ENCODE measurements at regions not wholly inside any gene's neighbourhood (a gene's known extent, or its start where the extent isn't known, plus 50 kb on each side); places are given as distances from the start of the nearest gene placed in this dataset.
"Not testable (repeated sequence)": the region's sequence is repeated elsewhere in the genome, so short reads cannot be mapped to it uniquely, and the experiment has no call there.

DNA sequence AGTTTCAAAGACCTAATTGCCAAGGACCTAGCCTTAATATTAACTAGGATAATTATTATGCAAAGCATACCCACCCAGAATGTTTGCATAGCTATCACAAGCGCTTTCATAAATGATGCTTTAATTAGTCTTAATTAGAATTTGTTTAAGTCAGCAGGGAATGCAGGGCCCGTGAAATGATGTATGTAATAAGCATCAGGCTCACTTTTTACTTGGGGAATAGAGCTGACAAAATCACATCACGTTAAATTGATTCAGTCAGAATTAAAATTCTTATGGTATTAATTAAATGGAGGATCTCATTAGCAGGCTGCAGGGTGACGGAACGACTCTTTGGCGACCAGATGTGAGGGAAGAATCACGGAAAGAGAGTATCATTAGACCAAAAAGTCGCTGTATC, 264.5 kb downstream of the GPD2 start:
- DNase-seq = no peak

DNA sequence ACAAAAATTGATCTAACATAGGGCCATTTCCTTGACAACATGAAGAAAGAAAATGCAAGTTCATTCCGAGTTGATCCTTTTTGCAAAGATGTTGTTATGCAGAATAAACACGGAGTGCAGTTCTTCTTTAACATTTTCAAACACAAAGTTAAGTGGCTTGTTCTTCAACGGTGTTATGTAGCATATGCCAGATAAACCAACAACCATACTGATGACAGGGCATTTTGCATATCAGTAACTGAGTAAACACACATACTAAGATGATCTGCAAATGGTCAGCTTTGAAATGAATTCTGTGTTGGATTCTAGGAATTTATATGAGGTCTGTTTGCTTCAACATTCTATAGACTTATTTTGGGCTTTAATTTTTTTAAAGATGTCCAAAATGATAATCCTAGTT, 266.4 kb downstream of the GPD2 start:
- DNase-seq = no peak

GRCh38 chr2:156703642-156704041, 267.5 kb downstream of the GPD2 start:
- DNase-seq = no peak

GRCh38 chr2:156704132-156704531, 268.0 kb downstream of the GPD2 start:
- DNase-seq = no peak

DNA sequence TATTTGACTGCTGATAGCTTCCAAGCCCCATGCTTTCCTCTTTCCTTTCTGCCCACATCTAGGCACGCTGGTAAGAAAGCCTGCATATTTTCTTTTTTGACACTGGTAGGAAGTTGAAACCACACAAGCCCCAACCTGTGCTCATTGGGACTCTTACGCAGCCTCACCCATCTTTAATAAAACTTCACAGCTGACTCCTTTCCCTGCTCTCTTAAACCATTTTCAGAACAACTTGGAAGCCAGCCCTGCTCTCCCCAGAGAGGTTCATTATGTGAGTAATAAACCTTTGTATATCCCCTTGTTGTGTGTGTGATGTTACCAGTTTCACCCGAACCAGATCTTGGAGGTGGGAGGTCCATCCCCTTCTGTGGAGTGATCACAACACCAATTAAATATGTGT, 268.4 kb downstream of the GPD2 start:
- no peak for DNase-seq

GRCh38 chr2:156706576-156706975, 270.4 kb downstream of the GPD2 start:
- no peak for DNase-seq

DNA sequence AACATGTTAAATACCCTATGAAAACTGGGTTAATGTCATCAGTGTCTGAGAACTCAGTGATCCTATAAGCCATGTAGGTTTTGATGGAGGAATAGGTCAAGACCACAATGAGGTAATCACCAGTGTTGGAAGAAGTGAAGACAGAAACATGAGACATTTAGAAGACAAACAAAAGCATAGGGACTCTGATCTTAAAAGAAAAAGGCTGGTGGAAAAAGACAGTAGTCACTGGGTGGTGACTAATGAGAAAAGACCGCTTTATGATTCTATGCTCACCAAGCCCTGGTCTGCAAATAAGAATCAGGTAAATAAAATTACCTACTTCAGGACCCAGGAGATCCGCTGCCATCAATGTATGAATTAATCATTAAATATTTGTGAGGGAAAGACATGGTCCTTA, 271.9 kb downstream of the GPD2 start:
- no peak for DNase-seq

DNA sequence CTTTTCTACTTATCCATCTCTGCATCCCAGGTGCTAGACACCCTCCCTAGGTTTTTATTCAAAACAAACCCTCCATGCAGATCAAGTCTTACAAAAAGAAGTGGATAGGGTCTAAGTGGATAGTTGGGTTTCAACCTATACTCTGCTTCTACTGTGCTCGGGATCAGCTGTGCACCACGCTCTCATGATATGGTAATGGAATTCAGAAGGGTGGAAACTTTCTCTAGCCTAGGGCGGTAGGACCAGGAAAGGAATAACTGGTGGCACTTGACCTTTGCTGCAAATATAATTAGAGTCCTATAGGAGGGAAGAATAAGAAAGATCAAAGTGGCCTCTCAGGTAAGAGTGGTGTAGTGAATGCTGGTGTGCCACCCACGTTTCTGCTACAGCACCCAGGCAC, 272.9 kb downstream of the GPD2 start:
- no peak for DNase-seq

DNA sequence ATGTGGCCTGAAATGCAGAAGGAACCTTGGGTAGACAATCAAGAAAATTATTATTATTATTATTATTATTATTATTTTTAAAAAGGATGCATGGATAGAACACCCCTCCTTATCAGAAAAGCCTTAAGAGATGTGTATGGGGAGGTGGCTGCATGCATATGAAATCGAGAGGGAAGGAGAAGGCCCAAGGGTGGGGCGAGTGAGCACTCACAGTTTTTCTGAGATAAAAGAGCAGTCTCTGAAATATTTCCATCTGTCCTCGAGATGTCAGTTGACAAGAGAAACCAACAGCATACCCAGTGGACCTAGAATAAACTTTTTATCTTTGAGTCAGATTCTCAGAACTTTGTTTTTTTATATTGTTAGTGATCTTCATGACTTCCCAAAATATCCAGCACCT, 282.9 kb downstream of the GPD2 start:
- no peak for DNase-seq

DNA sequence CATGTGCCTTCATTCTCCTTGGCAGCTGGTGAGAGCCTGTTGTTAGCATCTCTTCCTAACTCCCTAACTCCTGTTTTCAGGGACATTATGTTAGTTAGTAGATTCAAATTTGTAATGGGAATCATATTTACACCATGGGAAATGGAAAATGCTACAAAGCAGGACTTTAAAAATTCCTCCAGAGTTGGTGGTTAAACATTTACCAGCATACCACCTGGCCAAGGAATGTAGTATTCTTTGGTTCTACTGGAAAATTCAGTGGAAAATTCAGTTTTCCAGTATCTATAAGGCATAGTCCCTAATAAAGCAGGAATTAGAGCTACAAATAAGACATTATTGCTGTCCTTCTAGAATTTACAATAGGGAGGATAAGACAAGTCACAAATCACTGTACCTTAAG, 291.7 kb downstream of the GPD2 start:
- no peak for DNase-seq

DNA sequence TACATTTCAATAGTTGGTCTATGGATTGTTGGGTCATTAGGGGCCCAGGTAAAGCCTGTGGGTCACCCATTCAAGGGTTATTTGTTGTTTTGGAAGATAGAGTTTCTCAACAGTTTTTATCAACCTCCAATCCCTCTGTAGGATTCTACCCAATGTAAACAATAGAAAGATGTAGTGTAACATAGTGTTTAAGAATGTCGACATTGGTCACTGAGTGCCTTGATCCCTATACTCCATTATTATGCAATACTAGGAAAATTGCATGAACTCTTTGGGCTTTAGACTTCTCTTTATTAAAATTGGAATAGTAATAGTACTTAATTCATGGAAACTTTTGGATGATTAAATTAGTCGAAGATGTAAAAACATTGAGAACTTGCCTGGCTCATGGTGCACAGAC, 292.1 kb downstream of the GPD2 start:
- no peak for DNase-seq

GRCh38 chr2:156731506-156731905, 295.3 kb downstream of the GPD2 start:
- DNase-seq = no peak

DNA sequence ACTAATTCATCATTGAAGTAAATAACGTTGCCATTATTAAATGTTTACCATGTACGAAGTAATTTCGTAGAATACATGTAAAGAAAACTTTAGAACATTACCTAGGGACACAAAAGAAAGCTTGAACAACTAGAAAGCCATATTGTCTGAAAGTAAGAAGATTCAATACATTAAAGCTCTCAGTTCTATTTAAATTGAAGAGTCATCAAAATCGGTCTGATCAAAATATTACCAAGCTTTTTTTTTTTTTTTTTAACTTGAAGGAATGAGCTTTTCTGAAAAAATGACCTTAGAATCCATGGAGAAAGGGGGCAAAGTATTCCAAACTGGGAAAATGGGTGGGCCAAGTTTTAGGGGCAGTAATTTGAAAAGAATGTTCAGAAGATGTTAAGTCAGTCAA, 300.8 kb downstream of the GPD2 start:
- no peak for DNase-seq

DNA sequence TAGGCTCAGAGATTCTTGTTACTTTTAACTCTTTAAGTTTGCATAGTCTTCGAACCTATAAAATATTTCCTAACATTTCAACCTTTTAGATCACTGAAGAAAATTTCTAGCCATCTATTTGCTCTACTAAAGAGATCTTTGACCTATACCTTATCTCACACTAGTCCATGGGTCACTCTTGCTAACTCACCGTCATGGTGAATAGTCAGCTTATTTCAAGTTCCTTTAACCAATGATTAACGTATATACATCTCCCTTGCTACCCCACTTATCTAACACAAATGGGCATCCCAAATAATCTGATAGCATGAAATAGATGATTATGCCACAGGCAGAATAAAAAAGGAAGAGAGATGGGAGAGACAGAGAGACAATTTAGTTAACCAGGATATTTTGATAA, 303.1 kb downstream of the GPD2 start:
- no peak for DNase-seq

DNA sequence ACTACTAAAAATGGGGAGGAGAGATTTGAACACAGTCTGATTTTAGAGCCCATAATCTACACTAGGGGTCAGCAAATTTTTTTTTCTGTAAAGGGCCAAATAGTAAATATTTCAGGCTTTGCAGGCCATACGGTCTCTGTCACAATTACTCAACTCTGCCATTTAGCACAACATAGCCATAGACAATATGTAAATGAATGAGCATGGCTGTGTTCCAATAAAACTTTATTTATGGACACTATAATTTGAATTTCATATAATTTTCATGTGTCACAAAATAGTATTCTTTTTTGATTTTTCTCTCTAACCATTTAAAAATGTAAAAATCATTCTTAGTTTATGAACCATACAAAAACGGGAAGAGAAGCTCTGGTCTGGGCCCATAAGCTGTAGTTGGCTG, 309.4 kb downstream of the GPD2 start:
- no peak for DNase-seq

GRCh38 chr2:156748221-156748620, 312.0 kb downstream of the GPD2 start:
- no peak for DNase-seq

DNA sequence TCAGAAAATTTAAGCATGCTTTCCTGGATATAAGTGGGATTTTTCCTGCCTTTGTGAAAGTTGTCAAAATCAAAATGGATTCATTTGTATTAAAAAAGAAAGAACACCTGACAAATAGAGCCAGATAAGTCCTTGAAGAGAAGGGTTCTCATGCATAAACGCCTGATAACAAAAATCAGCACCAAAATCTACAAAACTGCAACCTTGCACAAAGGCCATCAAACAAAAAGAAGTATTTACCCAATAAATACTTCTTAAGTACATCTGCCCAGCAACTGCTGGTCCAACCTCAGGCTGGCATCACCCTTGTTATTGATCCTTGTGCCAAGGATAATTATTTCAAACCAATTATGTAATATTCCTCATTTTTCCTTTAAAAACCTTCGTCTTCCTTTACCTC, 315.9 kb downstream of the GPD2 start:
- no peak for DNase-seq

GRCh38 chr2:156753766-156754165, 317.6 kb downstream of the GPD2 start:
- DNase-seq = no peak

- no peak for DNase-seq
These were observed 320.3 kb downstream of the GPD2 start for GRCh38 chr2:156756516-156756915.

- DNase-seq = no peak
These were observed 327.0 kb downstream of the GPD2 start for GRCh38 chr2:156763174-156763573.

DNA sequence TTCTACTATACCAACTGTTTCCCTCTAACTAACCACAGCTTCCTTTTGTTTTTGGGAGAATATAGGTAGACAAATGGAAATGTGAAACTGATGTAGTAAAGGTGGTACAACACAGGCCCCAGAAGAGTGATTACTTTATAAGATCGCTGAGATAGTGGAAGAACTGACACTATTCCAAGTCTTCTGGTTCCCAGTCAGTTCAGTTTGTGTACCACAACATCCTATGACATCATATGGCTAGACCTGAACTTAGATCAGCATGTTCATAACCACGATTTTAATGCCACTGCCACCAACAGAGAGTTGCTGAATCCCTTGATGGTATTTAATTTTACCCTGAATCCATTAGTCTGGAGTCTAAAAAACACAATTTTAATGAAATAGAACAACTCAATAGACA, 328.9 kb downstream of the GPD2 start:
- DNase-seq = no peak

DNA sequence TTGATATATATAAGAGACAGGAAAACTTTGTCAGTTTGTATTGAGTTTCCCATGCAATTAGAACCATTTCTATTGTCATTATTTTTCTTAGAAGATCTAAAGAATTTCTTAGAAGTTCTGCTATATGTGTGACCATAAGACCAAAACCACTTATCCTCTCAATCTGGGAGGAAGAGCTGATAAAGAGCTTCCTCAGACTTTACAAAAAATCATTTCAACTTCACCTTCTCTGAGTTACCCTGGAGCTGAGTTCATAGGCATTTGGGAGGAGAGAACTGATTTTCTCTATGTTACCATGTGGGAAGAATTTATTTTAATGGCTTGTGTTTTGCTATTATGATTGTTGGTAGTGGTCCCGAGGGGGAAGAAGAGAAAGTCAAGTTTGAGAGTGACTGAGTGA, 329.3 kb downstream of the GPD2 start:
- no peak for DNase-seq

DNA sequence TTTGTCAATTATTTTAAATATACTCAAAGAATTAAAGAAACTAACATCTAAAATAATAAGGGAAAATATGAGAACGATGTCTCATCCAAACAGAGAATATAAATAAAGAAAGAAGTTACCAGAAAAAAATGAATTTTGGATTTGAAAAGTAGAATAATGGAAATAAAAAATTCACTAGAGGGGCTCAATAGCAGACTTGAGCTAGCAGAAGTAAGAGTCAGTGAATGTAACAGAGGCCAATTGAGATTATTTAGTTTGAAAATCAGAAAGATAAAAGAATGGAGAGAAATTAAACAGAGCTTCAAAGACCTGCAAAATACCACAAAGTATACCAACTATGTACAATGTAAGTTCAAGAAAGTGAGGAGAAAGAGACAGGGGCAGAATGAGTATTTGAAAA, 333.6 kb downstream of the GPD2 start:
- DNase-seq = no peak

DNA sequence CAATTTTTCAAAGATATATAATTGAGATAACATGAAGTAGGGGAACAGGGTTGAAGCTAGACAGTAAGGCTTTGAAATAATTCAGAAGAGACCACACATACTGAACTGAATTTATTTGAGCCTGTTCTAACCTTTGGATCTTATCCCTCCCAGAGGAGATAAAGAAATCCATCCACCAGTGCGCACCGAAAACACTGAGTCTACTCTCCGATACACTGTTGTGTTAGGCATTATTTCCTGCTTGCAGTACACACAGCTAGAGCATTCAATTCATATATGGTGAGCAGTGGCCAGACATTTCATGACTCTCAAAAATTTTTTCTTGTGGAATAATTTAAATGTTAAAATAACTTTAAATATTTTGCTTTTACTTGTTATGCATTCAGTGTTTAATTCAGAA, 342.7 kb downstream of the GPD2 start:
- no peak for DNase-seq

GRCh38 chr2:156779416-156780120, 343.4 kb downstream of the GPD2 start:
- no peak for DNase-seq

DNA sequence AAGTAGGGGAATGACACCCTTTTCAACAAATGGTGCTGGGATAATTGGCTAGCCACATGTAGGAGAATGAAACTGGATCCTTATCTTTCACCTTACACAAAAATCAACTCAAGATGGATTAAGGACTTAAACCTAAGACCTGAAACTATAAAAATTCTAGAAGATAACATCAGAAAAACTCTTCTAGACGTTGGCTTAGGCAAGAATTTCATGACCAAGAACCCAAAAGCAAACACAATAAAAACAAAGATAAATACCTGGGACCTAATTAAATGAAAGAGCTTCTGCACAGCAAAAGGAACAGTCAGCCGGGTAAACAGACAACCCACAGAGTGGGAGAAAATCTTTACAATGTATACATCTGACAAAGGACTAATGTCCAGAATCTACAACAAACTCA, 345.5 kb downstream of the GPD2 start:
- DNase-seq = not testable (repeated sequence)

Measured in hippocampal formation (tissue), 2 donors.